GM21529 (cell line): ENCODE measurements at regions not wholly inside any gene's neighbourhood (a gene's known extent, or its start where the extent isn't known, plus 50 kb on each side); places are given as distances from the start of the nearest gene placed in this dataset.
"Not testable (repeated sequence)": the region's sequence is repeated elsewhere in the genome, so short reads cannot be mapped to it uniquely, and the experiment has no call there.

Source experiments
- ATAC-seq: cut with Tn5 transposase; IDR thresholded peaks from one replicate; pipeline ENCODE4 v1.9.1; 2021; ENCODE audit not compliant: unreplicated experiment

DNA sequence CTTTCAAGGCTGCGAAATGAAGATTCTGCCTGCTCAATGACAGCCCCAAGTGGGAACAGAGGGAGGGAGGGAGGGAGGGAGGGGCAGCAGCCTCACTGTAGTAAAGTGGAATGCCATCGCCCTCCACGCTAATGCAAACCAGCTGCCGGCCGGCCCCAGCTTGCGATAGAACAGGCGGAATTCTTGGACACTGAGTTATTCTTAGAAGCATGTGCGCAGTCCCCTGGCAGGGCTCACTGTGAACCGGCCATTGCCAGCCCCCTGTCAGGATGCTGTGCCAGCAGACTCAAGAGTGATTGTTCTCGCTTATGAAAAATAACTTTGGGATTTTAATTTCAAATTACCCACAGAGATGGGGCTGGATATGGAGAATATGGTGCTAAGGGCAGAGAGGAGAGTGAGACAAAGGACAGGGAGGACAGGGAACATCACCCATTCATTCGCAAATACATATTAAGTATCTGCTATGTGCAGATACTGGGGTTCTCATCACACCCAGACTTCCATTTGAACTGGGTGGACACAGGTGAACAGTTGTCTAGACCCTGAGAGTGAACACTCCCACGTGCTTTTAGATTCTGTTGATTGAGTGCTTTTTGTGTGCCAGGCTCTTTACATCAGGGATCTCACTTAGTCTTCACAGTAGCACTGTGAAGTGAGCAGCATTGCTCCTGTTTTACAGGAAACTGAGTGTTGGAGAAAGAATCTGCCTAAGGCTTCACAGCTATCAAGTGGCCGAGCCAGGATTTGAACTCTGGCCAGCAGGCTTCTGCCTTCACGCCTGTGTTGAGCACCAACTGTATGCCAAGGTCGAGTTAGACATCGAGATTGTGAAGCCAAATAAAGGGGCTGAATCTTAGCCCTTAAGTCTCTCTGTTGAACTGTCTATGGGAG is 192.9 kb downstream of the C12orf75 start:
- no peak for ATAC-seq

DNA sequence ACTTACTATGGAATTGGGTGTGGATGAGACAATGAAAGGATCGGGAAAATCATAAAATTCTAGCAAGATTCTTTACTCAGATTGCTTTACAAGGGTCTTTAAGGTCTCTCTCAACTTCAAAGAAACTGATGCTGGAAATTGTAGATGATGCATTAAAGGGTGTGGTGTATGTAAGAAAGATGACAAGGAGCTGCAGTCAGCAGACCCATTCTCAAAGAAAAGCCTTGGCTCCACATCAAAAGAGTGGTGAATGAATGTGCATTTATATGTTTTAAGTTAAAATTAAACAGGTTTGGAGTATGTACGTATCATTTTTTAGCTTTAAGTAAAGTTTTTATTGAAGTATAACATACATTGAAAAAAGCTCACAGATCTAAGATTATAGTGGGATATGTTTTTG is 194.5 kb downstream of the C12orf75 start:
- no peak for ATAC-seq

DNA sequence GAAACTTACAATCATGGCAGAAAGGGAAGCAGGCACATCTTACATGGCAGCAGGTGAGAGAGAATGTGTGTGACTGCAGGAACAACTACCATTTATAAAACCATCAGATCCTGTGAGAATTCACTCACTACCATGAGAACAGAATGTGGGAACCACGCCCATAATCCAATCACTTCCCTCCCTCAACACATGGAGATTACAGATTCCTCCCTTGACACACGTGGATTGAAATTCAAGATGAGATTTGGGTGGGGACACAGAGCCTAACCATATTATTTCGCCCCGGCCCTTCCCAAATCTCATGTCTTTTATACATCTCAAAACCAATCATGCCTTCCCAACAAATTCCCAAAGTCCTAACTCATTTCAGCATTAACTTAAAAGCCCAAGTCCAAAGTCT is 203.6 kb downstream of the C12orf75 start:
- ATAC-seq, result no peak

DNA sequence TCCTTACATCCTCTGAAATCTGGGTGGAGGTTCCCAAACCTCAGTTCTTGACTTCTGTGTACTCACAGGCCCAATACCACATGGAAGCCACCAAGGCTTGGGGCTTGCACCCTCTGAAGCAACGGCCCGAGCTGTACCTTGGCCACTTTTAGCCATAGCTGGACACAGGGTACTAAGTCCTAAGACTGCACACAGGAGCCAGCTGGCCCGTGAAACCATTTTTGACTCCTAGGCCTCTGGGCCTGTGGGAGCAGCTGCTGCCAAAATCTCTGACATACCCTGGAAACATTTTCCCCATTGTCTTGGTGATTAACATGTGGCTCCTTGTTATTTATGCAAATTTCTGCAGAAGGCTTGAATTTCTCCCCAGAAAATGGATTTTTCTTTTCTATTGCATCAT is 204.5 kb downstream of the C12orf75 start:
- not testable (repeated sequence) for ATAC-seq

DNA sequence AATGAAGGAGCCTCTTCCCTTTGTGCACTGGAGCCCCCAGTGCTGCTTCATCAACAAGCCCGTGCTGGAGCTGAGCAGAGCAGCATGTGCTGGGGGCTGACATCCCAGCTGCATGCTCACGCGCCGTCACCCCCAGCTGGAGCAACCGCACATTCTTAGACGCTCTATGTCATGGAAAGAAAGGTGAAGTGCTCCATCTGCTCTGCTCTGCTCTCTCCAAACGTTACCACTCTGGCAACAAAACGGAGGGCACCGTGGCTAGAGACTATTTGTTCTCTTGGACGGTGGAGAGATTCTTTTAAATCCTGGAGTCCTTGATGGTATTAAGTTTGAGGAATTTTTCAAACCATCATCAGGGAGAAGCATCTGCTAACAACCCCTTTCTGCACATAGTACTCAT is 208.4 kb downstream of the C12orf75 start:
- ATAC-seq, result no peak

DNA sequence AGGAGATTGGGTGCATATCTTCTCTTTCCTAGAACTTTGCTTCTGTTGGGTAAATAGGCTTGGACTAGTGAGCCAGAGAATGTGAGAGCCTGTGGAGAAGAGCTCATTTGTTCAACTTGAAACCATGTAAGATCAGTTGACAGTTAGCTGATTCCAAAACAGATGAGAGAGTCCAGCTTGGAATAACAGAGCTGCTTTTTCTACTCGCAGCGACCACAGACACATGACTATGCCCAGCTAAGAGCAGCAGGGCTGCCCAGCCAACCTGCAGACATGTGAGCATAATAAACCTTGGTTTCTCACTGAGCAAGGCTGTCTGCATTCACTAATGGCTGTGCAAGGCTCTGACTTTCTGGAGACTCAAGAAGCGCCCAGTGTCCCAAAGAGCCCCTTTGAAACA is 209.2 kb downstream of the C12orf75 start:
- ATAC-seq, result no peak

DNA sequence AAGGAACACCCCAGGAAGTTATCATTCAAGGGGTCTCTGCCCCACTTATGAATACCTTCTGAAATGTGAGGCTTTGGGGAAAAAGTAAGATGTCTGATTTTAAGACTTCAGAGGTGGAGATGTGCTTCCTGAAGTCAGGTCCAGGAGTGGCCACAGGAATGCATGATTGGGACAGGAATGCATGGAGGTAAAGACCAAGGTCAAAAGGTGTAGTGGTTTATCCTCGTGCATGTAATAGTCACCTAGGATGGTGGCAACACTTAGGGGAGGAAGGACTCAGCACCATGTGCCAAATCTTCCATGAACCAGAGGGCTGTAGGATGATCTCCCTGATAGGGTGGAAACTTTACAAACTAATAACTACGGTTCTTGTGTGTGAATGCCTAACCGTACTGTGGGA is 217.3 kb downstream of the C12orf75 start:
- no peak for ATAC-seq

DNA sequence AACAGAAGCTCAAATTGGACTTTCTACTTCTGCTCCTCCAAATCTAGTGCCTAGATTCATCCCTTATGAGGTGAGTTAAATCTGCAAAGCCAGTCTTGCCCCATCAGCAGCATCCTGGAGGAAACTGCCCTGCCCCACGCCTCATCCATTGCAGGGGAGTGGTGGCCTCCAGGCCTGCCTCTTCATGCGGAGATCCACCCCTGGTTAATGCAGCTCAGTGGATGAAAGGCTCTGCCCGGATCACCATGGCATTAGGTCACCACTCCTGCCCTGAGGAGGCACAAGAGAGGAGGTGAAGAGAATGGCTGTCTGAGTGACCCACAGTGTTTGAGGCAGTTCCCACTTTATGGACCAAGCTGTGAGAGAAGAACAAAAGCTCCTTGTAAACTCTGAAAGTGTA is 218.1 kb downstream of the C12orf75 start:
- no peak for ATAC-seq

DNA sequence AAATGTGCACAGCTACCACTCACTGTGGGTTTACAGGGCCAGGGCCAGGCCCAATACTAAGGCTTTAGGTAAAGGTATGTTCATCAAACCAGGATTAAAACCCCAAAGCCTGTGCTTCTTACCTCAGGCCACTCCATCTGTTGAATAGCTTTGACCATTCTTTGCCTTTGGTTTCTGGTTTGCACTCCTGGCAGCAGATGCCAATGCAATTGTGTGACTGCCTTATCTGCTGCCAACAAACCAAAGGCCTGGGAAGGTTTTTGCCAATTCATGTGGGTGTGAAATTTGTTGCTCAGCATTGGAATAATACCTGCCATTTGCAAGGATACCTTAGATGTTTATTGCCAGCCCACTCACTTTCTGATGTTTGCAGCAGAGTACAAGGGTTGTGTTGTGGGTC is 221.6 kb downstream of the C12orf75 start:
- ATAC-seq, result no peak

DNA sequence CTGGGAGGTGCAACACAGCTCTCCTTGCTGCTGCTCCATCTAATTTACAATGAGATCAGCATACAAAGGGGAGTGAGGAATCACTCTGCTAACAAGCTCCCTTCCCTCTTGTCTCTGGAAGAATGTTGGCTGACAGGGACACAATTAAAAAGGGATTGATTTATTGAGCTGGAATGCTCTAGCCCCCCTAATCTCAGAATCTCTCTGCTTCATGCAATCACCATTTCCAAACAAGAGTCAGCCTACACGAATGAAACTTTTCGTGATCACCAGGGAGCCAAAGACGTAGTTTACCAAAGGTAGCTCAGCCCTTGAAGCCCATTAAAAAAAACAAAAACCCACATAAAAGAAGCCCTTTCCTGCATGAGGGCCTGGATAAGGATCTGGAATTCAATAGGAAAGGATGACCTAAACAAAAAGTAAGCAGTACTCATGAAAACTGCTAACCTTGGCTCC is 223.8 kb downstream of the C12orf75 start:
- ATAC-seq, result no peak

DNA sequence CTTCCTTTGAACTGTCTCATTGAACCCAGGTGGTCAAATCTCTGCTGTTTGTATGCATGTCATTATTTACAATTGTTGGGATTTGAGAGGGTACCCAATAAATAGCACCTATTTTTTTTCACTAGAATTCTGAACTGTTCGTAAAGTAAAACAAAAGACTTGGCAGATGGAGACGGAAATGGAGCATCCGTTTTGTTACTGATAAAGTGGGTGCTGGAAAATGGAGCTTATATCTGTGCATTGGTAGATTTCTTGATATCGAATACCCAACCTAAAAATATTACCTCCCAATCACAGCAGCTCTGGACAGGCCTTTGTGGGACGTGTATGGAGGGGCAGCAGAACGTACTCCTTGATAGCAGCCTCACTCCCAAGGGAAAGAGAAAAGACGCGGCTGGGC is 224.4 kb downstream of the C12orf75 start:
- ATAC-seq, result no peak

DNA sequence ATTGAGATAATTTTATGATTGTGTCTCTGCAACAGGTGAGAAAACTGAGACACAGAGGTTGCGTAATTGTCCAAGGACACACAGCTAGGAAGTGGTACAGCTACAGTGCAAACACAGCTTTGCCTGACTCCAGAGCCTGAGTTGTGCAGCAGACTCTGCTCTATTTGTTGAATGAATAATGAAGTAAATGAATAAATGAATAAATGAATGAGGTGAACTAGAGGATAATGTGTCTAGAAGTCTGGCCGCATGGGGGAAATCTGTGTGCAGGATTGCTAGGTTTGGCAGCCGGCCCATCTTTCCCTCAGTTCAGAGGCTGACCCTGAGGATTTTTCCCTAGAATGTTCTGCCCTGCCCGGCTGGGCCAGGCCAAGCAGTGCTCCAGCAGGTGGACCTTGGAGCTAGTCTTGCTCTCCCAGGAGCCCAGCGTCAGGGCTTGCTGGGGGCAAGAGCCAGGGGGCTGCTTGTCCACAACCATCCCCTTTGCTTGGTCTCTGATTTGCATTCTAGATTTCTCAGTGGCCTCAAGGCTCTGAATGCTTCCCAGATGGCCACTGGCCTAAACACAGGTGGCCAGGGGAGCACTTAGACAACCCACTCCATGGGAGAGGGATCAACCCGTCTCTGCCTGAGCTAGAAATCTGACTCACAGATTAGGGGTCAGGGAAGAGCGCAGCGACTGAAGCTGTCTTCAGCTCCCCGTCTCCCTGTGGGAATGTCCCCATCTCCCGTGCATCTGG is 225.2 kb downstream of the C12orf75 start:
- no peak for ATAC-seq

DNA sequence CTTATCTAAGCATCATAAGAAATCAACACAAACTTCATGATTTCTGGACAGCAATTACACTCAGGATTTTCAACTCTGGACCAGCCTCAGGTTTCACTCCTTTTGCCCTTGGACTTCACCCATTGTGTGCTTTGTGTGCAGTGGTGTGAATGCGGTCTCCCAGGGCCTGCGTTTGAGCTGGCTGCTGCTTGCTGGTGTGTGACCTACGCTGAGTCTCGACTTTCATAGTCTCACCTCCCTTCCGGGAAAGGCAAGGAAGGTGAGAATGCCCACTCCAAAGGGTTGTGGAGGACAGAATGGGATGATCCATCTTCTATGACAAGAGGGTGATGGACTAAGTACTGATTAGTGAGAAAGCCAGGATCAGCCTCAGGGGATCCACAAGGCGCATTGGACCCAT is 228.8 kb downstream of the C12orf75 start:
- no peak for ATAC-seq

DNA sequence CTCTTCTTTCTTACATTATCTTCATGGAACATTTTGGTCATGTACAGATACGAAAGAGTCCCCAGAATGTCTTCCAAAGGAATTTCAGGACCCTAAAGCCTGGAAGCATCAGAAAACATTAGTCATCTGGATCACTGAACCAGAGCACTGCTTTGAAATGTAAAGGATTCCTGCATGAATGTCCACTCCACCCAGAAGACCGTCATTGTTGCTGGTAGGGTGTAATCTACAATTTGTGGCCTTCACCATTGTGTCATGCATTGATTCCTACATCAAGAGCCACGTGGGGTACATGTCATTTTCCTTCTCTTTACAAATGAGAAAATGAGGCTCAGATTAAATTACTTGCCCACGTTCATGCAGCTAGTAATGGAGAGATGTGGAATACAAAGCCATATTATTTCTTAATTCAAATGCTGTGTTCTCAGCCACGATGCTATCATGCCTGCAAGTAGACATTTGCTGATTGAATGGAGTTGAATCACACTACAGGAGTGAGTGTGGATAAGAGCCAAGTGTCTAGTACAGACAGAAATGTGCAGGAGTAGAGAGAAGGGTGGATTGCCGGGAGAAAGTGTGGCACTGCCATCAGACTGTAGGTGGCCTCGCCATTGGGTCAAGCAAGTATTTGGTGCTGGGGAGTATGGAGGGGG is 231.2 kb downstream of the C12orf75 start:
- no peak for ATAC-seq

DNA sequence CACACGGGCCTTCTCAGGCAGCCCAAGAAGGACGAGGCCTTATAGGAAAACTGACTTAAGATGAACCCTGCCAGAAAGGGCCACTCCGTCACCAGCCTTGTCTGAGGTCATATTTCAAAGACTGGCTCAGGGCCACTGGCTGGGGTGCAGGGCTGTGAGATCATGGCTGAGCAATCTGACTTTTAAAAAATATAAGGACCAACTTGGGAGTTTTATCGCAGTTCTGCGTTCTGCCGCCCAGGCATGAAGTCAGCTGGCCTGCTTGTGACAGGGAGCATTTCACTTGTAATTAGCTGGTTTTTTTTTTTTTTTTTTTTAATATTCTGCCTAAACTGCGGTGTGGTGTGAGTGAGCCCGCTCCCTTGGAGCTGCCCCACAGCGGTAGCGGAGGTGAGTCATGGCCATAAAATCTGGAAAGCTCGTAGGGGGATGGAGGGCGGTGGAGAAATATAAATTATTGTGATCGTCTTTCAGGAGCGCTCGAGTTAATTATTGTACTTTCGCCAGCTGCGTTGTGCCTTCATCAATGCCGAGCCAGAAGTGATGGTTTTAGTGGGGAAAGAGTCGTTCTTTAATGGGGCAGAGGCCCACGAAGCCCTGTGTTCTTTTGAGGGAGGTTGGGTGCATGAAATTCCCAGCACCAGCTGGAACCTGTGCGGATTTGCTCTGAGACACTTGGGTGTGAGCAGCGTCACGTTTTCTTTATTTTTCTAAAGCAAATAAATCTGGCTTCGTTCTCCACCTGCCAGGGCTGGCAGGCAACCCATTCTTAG is 231.9 kb downstream of the C12orf75 start:
- no peak for ATAC-seq

DNA sequence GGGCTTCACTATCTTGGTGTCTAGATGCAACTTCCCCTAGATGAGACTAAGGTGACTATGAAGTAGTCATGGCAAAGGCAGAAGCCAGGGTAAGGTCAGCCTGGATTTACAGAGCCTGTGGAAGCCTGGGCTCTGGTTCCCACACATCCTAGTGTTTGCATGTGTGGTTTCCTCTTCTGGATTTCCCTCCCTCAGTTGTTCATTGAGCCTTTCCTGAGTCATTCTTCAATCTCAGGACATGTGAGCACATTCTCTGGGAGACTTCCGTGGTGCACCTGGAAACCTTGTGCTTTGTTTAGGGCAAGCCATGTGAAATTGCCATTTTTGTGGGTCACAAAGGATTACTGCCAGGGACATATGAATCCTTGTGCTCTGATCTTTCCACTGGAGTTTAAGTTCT is 236.6 kb downstream of the C12orf75 start:
- no peak for ATAC-seq

DNA sequence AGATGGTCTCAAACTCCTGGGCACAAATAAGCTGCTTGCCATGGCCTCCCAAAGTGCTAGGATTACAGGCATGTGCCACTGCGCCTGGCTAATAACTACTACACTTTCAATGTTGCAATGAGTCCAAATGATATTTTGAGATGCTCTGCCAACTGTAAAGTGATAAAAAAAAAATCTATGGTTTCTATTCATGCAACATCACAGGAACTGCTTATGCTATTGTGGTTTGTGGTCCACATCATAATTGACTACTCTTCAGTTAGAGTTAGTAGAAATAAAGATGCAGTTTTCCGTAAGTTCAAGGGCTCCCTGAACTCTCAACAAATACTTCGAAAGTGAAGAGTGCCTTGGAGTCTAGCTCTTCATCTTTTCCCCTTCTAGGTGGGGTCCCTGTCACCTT is 239.4 kb downstream of the C12orf75 start:
- ATAC-seq, result no peak

DNA sequence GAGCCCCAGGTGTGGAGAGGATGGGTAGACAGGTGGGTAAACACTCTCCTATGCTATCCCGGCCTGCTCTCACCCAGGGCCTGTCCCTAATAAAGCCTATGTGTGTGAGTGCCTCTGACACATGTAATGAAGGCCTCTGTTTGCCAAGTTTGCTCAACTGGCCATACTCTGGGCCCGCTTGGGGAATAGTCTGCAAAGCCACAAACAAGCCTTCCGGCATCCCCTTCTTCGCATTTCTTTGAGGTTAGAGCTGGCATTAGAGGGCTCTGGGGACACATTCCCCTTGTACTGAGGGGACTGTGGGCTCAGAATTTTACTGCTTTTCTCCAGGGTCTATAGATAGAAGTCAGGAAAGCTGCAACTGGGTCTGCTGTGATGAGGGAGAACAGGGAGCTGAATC is 240.5 kb downstream of the C12orf75 start:
- no peak for ATAC-seq

DNA sequence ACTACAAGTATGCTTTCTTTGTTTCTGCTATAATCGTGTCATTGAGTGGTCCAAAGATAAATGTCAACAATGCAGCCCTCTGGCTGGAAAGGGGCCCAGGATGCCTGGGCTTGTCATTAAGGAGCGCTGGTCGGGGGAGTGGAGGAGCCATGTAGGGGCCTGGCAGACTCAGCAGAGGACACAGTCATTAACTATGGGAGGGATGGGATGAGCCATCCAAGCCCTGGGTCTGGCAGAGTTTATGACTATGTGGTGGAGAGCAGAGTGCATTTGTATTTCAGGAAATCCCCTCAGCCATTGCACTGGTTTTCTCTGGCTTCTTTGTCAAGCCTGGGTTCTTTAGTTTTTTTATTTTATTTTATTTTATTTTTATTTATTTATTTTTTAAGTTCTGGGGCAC is 243.1 kb downstream of the C12orf75 start:
- no peak for ATAC-seq

DNA sequence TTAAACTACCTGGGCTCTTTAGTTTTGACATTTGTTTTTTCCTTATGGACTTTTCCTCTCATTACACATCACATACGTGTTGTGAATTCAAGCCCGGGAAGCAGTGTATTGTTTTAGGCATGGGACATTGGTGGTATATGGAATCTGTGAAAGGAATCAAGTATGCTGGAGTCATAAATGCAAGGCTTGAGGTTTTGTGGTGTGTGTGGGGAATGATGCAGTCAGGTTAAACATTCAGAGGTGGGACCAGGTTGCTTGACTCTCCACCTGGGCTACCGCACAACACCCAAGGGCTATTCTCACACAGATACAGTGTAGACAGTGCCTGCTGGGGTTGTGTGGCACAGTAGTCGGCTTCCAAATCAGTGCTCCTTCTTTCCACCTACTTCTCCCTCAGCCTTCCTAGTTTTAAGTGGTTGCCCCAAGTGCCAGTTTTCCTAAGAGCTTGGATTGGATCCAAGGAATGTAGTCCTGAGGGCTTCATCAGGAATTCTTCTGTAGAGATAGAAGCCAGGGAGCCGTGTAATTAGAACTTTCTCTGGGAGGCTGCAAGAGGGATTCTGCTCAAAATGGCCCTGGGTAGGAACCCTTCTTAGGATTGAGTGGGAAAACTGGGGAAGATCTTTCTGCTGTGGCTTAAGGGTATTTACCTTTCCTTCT is 243.7 kb downstream of the C12orf75 start:
- ATAC-seq, result no peak

DNA sequence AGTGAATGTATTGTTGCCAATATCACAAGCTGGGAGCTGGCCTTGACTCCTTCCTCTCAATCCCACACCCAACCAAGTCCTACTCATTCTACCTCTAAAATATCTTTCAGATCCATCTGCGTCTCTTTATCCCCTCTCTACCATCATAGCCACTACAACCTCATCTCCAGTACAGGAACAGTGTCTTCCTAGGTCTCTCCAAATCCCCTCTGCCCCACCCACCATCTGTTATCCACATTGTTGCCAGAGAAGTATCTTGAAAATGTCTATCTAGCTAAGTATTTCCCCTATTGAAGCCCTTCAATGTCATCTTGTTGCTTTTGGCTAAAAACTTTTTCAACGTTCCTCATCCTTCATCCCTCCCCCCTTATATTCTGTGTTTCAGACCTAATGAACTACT is 244.7 kb downstream of the C12orf75 start:
- no peak for ATAC-seq
